Endothelial cell of umbilical vein (primary cell): ENCODE measurements at regions not wholly inside any gene's neighbourhood (a gene's known extent, or its start where the extent isn't known, plus 50 kb on each side); places are given as distances from the start of the nearest gene placed in this dataset.

Source experiments
- CTCF ChIP-seq, 2 donors: IDR thresholded peaks; 1 replicate in 1 of 2; 2 replicates in 1 of 2; pipeline ENCODE4 v1.5.1; 2011; ENCODE audit warnings: low read length in 2 of 2, mild to moderate bottlenecking in 2 of 2, moderate library complexity in 2 of 2, control low read depth in 1 of 2, inconsistent platforms in 1 of 2, low read depth in 1 of 2; ENCODE audit not compliant: insufficient read depth in 1 of 2; ENCODE audit errors: extremely low read depth in 1 of 2
- EZH2 ChIP-seq: IDR thresholded peaks from 2 replicates; pipeline ENCODE4 v1.6.1; 2012; ENCODE audit warnings: borderline replicate concordance, low read depth, mild to moderate bottlenecking, moderate library complexity, low read length, inconsistent platforms; ENCODE audit not compliant: severe bottlenecking
- POLR2A ChIP-seq: IDR thresholded peaks from 2 replicates; pipeline ENCODE4 v1.6.1; 2012; ENCODE audit warnings: low read depth, mild to moderate bottlenecking, control low read depth, low read length

- TF ChIP-seq EZH2: no peak
- no peak for TF ChIP-seq POLR2A
- TF ChIP-seq CTCF (IDR thresholded peaks at IDR 0.05; ENCODE audit: extremely low read depth in 1 of 2, insufficient read depth in 1 of 2, low read depth in 1 of 2, low read length in 2 of 2): no peak
These were observed 308.8 kb downstream of the AJAP1 start for GRCh38 chr1:4963251-4963650.
